ENCODE measurements at regions not wholly inside any gene's neighbourhood (a gene's known extent, or its start where the extent isn't known, plus 50 kb on each side); places are given as distances from the start of the nearest gene placed in this dataset.

GRCh38 chr12:111269718-111270117, 99.2 kb downstream of the PHETA1 start:
- Histone ChIP-seq H3K27ac (replicated peaks) (no peak overlapping the region), H3K27me3 (ENCODE audit: insufficient read depth, poor library complexity, severe bottlenecking) (no peaks in the 10 kb centered on the region), H3K4me3 (replicated peaks; ENCODE audit: insufficient read depth, low read length) (no peak overlapping the region)
- no peak for DNase-seq (ENCODE audit: low read depth in 1 of 2, low spot score in 1 of 2)
- TF ChIP-seq CTCF (IDR thresholded peaks at IDR 0.05; ENCODE audit: insufficient read depth, low read length) = no peak
- no peak for TF ChIP-seq POLR2AphosphoS5 (IDR thresholded peaks at IDR 0.05; ENCODE audit: low read depth)
- TF ChIP-seq REST (IDR thresholded peaks at IDR 0.05; ENCODE audit: insufficient replicate concordance, low read depth) = no peak
- TF ChIP-seq GABPA (IDR thresholded peaks at IDR 0.05; ENCODE audit: low read depth) = no peak

- DNase-seq (ENCODE audit: low read depth in 1 of 2, low spot score in 1 of 2) = no peak
- Histone ChIP-seq H3K4me3 (replicated peaks; ENCODE audit: insufficient read depth, low read length) (no peak overlapping the region), H3K27me3 (ENCODE audit: insufficient read depth, poor library complexity, severe bottlenecking) (no peaks in the 10 kb centered on the region), H3K27ac (replicated peaks) (no peak overlapping the region)
- peak; percentile 16 for TF ChIP-seq CTCF (IDR thresholded peaks at IDR 0.05; ENCODE audit: insufficient read depth, low read length)
- no peak for TF ChIP-seq REST (IDR thresholded peaks at IDR 0.05; ENCODE audit: insufficient replicate concordance, low read depth)
These were observed 99.9 kb downstream of the PHETA1 start for GRCh38 chr12:111268738-111269572.

- Histone ChIP-seq H3K27ac (replicated peaks) (no peak overlapping the region; the same call in 1 of the 2 replicates), H3K27me3 (ENCODE audit: insufficient read depth, poor library complexity, severe bottlenecking) (no peaks in the 10 kb centered on the region), H3K4me3 (replicated peaks; ENCODE audit: insufficient read depth, low read length) (no peak overlapping the region)
- TF ChIP-seq SPI1 (IDR thresholded peaks at IDR 0.05; ENCODE audit: borderline replicate concordance, low read depth) = no peak
- no peak for TF ChIP-seq GABPA (IDR thresholded peaks at IDR 0.05; ENCODE audit: low read depth)
- no peak for TF ChIP-seq POLR2AphosphoS5 (IDR thresholded peaks at IDR 0.05; ENCODE audit: low read depth)
- no peak for TF ChIP-seq REST (IDR thresholded peaks at IDR 0.05; ENCODE audit: insufficient replicate concordance, low read depth)
- no peak for TF ChIP-seq CTCF (IDR thresholded peaks at IDR 0.05; ENCODE audit: insufficient read depth, low read length)
- peak in 1 of 2 experiments; percentile 49 for DNase-seq (ENCODE audit: low read depth in 1 of 2, low spot score in 1 of 2)
These were observed 101.8 kb downstream of the PHETA1 start for GRCh38 chr12:111267144-111267543.

Measured in HL-60 (cell line).